HEK293T (cell line): ENCODE measurements at regions not wholly inside any gene's neighbourhood (a gene's known extent, or its start where the extent isn't known, plus 50 kb on each side); places are given as distances from the start of the nearest gene placed in this dataset.

ENCODE experiments used
- CTCF ChIA-PET: fragments of 350-600 bp; formaldehyde crosslinking; extraction: SDS; loops from one replicate; lab custom pipeline; 2021; ENCODE audit warnings: antibody characterized with exemption, inconsistent platforms; lab: Yijun Ruan, JAX
- POLR2A ChIA-PET: fragments of 350-600 bp; formaldehyde crosslinking; extraction: SDS; loops from one replicate; lab custom pipeline; 2020; ENCODE audit warnings: antibody characterized with exemption, inconsistent platforms; lab: Yijun Ruan, JAX
- DNase-seq: peaks from one replicate; pipeline ENCODE4 v3.0.0; 2012; ENCODE audit warnings: mixed read lengths; ENCODE audit errors: extremely low spot score
- ARNT ChIP-seq: fragments of 450-650 bp; IDR thresholded peaks from 2 replicates; pipeline ENCODE4 v1.6.1; 2017; ENCODE audit warnings: mild to moderate bottlenecking
- BHLHE40 ChIP-seq: fragments of 450-650 bp; IDR thresholded peaks from 2 replicates; pipeline ENCODE4 v1.6.1; 2016; ENCODE audit warnings: mild to moderate bottlenecking, moderate library complexity, borderline replicate concordance
- CTBP1 ChIP-seq: fragments of 450-650 bp; IDR thresholded peaks from 2 replicates; pipeline ENCODE4 v1.6.1; 2016; ENCODE audit warnings: borderline replicate concordance
- ELF4 ChIP-seq: fragments of 450-650 bp; IDR thresholded peaks from 2 replicates; pipeline ENCODE4 v1.6.1; 2017; ENCODE audit warnings: antibody characterized with exemption
- FOXA1 ChIP-seq: fragments of 450-650 bp; IDR thresholded peaks from 2 replicates; pipeline ENCODE4 v1.6.1; 2016; ENCODE audit warnings: mild to moderate bottlenecking
- FOXK2 ChIP-seq: fragments of 450-650 bp; IDR thresholded peaks from 2 replicates; pipeline ENCODE4 v1.6.1; 2016; ENCODE audit warnings: mild to moderate bottlenecking
- FOXM1 ChIP-seq: fragments of 450-650 bp; IDR thresholded peaks from 2 replicates; pipeline ENCODE4 v1.6.1; 2017; ENCODE audit warnings: mild to moderate bottlenecking, borderline replicate concordance
- HDGF ChIP-seq: fragments of 450-650 bp; IDR thresholded peaks from 2 replicates; pipeline ENCODE4 v1.6.1; 2017; ENCODE audit warnings: antibody characterized with exemption, borderline replicate concordance
- L3MBTL2 ChIP-seq: fragments of 450-650 bp; conservative IDR thresholded peaks from 2 replicates; pipeline ENCODE4 v1.6.1; 2016; ENCODE audit warnings: mild to moderate bottlenecking
- LEF1 ChIP-seq: fragments of 450-650 bp; IDR thresholded peaks from 2 replicates; pipeline ENCODE4 v1.6.1; 2017; ENCODE audit warnings: mild to moderate bottlenecking, borderline replicate concordance
- NFRKB ChIP-seq: fragments of 450-650 bp; IDR thresholded peaks from 2 replicates; pipeline ENCODE4 v1.6.1; 2016; ENCODE audit warnings: mild to moderate bottlenecking, moderate library complexity
- PKNOX1 ChIP-seq: fragments of 450-650 bp; IDR thresholded peaks from 2 replicates; pipeline ENCODE4 v1.6.1; 2016
- SP1 ChIP-seq: fragments of 450-650 bp; IDR thresholded peaks from 2 replicates; pipeline ENCODE4 v1.6.1; 2017
- SUZ12 ChIP-seq: fragments of 450-650 bp; IDR thresholded peaks from 2 replicates; pipeline ENCODE4 v1.6.1; 2016; ENCODE audit warnings: mild to moderate bottlenecking
- TARDBP ChIP-seq: fragments of 450-650 bp; IDR thresholded peaks from 2 replicates; pipeline ENCODE4 v1.6.1; 2016
- ZNF384 ChIP-seq: fragments of 450-650 bp; IDR thresholded peaks from 2 replicates; pipeline ENCODE4 v1.6.1; 2016

- TF ChIP-seq L3MBTL2, result no peak
- TF ChIP-seq CTBP1, result no peak
- no peak for TF ChIP-seq BHLHE40
- TF ChIP-seq ZNF384, result no peak
- TF ChIP-seq ELF4, result no peak
- TF ChIP-seq FOXK2, result no peak
- TF ChIP-seq LEF1, result no peak
- no peak for TF ChIP-seq HDGF
- TF ChIP-seq FOXM1, result no peak
- no peak for TF ChIP-seq NFRKB
- TF ChIP-seq PKNOX1, result no peak
- TF ChIP-seq FOXA1, result no peak
- no peak for TF ChIP-seq ARNT
- TF ChIP-seq SP1, result no peak
- ChIA-PET CTCF (no interaction called here), POLR2A (no interaction called here)
- no peak for DNase-seq
These were observed 152.5 kb upstream of the GPR149 start for GRCh38 chr3:154582501-154582900.

DNA sequence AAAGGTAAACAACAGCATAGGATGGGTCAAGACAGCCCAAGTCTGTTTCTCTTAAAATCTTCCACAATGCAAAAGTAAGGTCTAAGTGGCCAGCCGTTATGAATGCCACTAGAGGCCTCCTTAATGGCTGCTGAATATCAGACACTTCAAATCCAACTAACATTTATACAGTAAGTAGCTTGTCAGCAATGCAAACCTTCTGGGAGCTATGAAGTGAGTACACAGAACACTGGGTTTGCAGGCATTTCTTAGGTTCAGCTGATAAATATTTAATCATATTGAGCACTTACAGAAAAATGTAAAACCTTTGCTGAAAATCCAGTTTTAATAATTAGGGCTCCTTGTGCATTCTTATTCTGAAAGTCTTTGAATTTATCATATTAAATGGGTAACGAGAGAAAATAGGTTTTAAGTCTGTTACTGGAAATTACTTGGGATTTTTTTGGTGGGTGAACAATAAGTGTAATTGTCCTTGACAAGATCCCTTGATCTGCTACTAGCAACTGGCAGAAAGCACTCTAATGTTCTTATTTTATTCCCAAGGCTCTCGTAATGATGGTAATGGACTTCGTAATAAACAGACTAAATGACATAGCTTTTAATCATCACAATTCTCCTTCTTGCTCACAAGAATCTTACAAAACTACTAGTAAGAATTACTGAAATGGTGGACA is 141.7 kb upstream of the GPR149 start:
- ChIA-PET POLR2A (no interaction called here), CTCF (no interaction called here)
- TF ChIP-seq TARDBP (no peak), L3MBTL2 (no peak), BHLHE40 (no peak), CTBP1 (no peak), SUZ12 (no peak), FOXK2 (no peak), ARNT (no peak), FOXM1 (no peak), NFRKB (no peak), ELF4 (no peak), HDGF (no peak), PKNOX1 (no peak), LEF1 (no peak), ZNF384 (no peak), FOXA1 (no peak), SP1 (no peak)
- no peak for DNase-seq

- ChIA-PET CTCF (no interaction called here), POLR2A (no interaction called here)
- no peak for TF ChIP-seq FOXK2
- no peak for TF ChIP-seq NFRKB
- no peak for TF ChIP-seq FOXA1
- TF ChIP-seq SP1, result no peak
- TF ChIP-seq CTBP1, result no peak
- no peak for DNase-seq
These were observed 138.1 kb upstream of the GPR149 start for GRCh38 chr3:154568064-154568463.

GRCh38 chr3:154559623-154560022 is 129.6 kb upstream of the GPR149 start:
- CTCF ChIA-PET, result no interaction called here
- TF ChIP-seq FOXA1 (no peak), TARDBP (no peak), CTBP1 (no peak), SP1 (no peak), L3MBTL2 (no peak), PKNOX1 (no peak), SUZ12 (no peak), FOXK2 (no peak), ELF4 (no peak), BHLHE40 (no peak), ARNT (no peak), LEF1 (no peak), NFRKB (no peak), ZNF384 (no peak), HDGF (no peak), FOXM1 (no peak)
- no peak for DNase-seq
- POLR2A ChIA-PET, result no interaction called here

DNA sequence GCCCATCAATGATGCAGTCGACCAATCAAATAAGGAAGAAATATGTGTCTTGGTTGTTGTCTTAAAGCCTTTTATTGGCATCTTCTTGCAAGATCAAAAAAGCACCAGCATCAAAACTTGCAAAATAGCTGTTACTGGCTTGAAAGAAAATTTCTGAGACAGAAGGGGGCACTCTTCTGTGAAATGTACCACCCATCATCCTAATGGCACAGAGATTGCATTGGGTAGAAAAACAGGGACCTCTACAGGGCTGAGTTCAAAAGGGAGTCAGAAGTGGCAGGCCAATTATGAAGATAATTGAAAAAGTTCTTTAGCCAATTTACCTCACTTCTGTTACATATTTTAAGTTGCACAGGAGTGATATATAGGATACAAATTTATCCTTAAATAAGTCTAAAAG is 122.3 kb upstream of the GPR149 start:
- TF ChIP-seq FOXK2 (no peak), FOXM1 (no peak), ARNT (no peak), L3MBTL2 (no peak), TARDBP (no peak), LEF1 (no peak), BHLHE40 (no peak), SP1 (no peak), ELF4 (no peak), CTBP1 (no peak), SUZ12 (no peak), PKNOX1 (no peak), NFRKB (no peak), HDGF (no peak), ZNF384 (no peak)
- POLR2A ChIA-PET, result no interaction called here
- CTCF ChIA-PET, result interaction anchor here (0.5 kb wide), 1 partner anchor 231 kb away, joined by 4 read pairs; no protein-coding TSS in a partner anchor
- peak; percentile 8 for DNase-seq
